ENCODE measurements at regions not wholly inside any gene's neighbourhood (a gene's known extent, or its start where the extent isn't known, plus 50 kb on each side); places are given as distances from the start of the nearest gene placed in this dataset.

GRCh38 chr12:30067146-30067545 lies 283.4 kb upstream of the TMTC1 start:
- no peak for TF ChIP-seq CTCF (IDR thresholded peaks at IDR 0.05; ENCODE audit: insufficient read depth, low read depth, low read length, missing control alignments)
- H3K4me3 ChIP-seq (ENCODE audit: low read depth, low read length): no peak overlapping the region
- DNase-seq (ENCODE audit: low read depth): no peak

- no peak for TF ChIP-seq CTCF (IDR thresholded peaks at IDR 0.05; ENCODE audit: insufficient read depth, low read depth, low read length, missing control alignments)
- H3K4me3 ChIP-seq (ENCODE audit: low read depth, low read length): no peak overlapping the region
- no peak for DNase-seq (ENCODE audit: low read depth)
Observed at GRCh38 chr12:30064906-30065305, 281.2 kb upstream of the TMTC1 start.

GRCh38 chr12:30063435-30063945 lies 279.7 kb upstream of the TMTC1 start:
- no peak for DNase-seq (ENCODE audit: low read depth)
- no peak for TF ChIP-seq CTCF (IDR thresholded peaks at IDR 0.05; ENCODE audit: insufficient read depth, low read depth, low read length, missing control alignments)
- no peak overlapping the region for H3K4me3 ChIP-seq (ENCODE audit: low read depth, low read length)

GRCh38 chr12:30048371-30048770 lies 264.6 kb upstream of the TMTC1 start:
- no peak overlapping the region for H3K4me3 ChIP-seq (ENCODE audit: low read depth, low read length)
- TF ChIP-seq CTCF (IDR thresholded peaks at IDR 0.05; ENCODE audit: insufficient read depth, low read depth, low read length, missing control alignments): no peak
- DNase-seq (ENCODE audit: low read depth): no peak

GRCh38 chr12:30047516-30048254 lies 263.9 kb upstream of the TMTC1 start:
- TF ChIP-seq CTCF (IDR thresholded peaks at IDR 0.05; ENCODE audit: insufficient read depth, low read depth, low read length, missing control alignments): no peak
- no peak for DNase-seq (ENCODE audit: low read depth)

GRCh38 chr12:30046376-30046775 lies 262.6 kb upstream of the TMTC1 start:
- no peak for TF ChIP-seq CTCF (IDR thresholded peaks at IDR 0.05; ENCODE audit: insufficient read depth, low read depth, low read length, missing control alignments)
- no peak overlapping the region for H3K4me3 ChIP-seq (ENCODE audit: low read depth, low read length)
- no peak for DNase-seq (ENCODE audit: low read depth)

More at GRCh38 chr12:30047516-30048254, 263.9 kb upstream of the TMTC1 start:
- no peak overlapping the region for H3K4me3 ChIP-seq (ENCODE audit: low read depth, low read length)

GRCh38 chr12:30045171-30045570 lies 261.4 kb upstream of the TMTC1 start:
- H3K4me3 ChIP-seq (ENCODE audit: low read depth, low read length): no peak overlapping the region
- no peak for DNase-seq (ENCODE audit: low read depth)
- TF ChIP-seq CTCF (IDR thresholded peaks at IDR 0.05; ENCODE audit: insufficient read depth, low read depth, low read length, missing control alignments): no peak
